ENCODE measurements at regions not wholly inside any gene's neighbourhood (a gene's known extent, or its start where the extent isn't known, plus 50 kb on each side); places are given as distances from the start of the nearest gene placed in this dataset.
"Not testable (repeated sequence)": the region's sequence is repeated elsewhere in the genome, so short reads cannot be mapped to it uniquely, and the experiment has no call there.

GRCh38 chr10:63848871-63849270, 327.7 kb downstream of the REEP3 start:
- not testable (repeated sequence) for DNase-seq (ENCODE audit: low read depth)

- DNase-seq (ENCODE audit: low read depth): no peak
These were observed 341.7 kb downstream of the REEP3 start for GRCh38 chr10:63862860-63863259.

- DNase-seq (ENCODE audit: low read depth): no peak
These were observed 344.0 kb downstream of the REEP3 start for GRCh38 chr10:63865210-63865609.

- DNase-seq (ENCODE audit: low read depth): peak; percentile 6
These were observed 345.0 kb downstream of the REEP3 start for GRCh38 chr10:63866075-63866746.

GRCh38 chr10:63866747-63867140, 345.5 kb downstream of the REEP3 start:
- DNase-seq (ENCODE audit: low read depth): no peak

GRCh38 chr10:63878428-63878827, 357.2 kb downstream of the REEP3 start:
- DNase-seq (ENCODE audit: low read depth): no peak

GRCh38 chr10:63883861-63884260, 362.7 kb downstream of the REEP3 start:
- DNase-seq (ENCODE audit: low read depth): no peak

- DNase-seq (ENCODE audit: low read depth): no peak
These were observed 363.2 kb downstream of the REEP3 start for GRCh38 chr10:63884426-63884825.

GRCh38 chr10:63885156-63885555, 364.0 kb downstream of the REEP3 start:
- DNase-seq (ENCODE audit: low read depth): no peak

GRCh38 chr10:63886281-63887022, 365.3 kb downstream of the REEP3 start:
- DNase-seq (ENCODE audit: low read depth): no peak

GRCh38 chr10:63887023-63887589, 365.9 kb downstream of the REEP3 start:
- no peak for DNase-seq (ENCODE audit: low read depth)

- no peak for DNase-seq (ENCODE audit: low read depth)
These were observed 366.6 kb downstream of the REEP3 start for GRCh38 chr10:63887600-63888370.

- DNase-seq (ENCODE audit: low read depth): no peak
These were observed 368.6 kb downstream of the REEP3 start for GRCh38 chr10:63889803-63890202.

- DNase-seq (ENCODE audit: low read depth): no peak
These were observed 375.8 kb downstream of the REEP3 start for GRCh38 chr10:63896992-63897391.

- DNase-seq (ENCODE audit: low read depth): no peak
These were observed 378.6 kb downstream of the REEP3 start for GRCh38 chr10:63899673-63900300.

GRCh38 chr10:63901228-63901627, 380.0 kb downstream of the REEP3 start:
- no peak for DNase-seq (ENCODE audit: low read depth)

- no peak for DNase-seq (ENCODE audit: low read depth)
These were observed 380.7 kb downstream of the REEP3 start for GRCh38 chr10:63901881-63902280.

GRCh38 chr10:63910806-63911205, 389.6 kb downstream of the REEP3 start:
- no peak for DNase-seq (ENCODE audit: low read depth)

GRCh38 chr10:63915240-63915639, 394.0 kb downstream of the REEP3 start:
- no peak for DNase-seq (ENCODE audit: low read depth)

- DNase-seq (ENCODE audit: low read depth): no peak
These were observed 396.2 kb downstream of the REEP3 start for GRCh38 chr10:63917363-63917762.

- DNase-seq (ENCODE audit: low read depth): no peak
These were observed 398.5 kb downstream of the REEP3 start for GRCh38 chr10:63919575-63920279.
